Upper lobe of left lung (tissue), 6 donors: ENCODE measurements at regions not wholly inside any gene's neighbourhood (a gene's known extent, or its start where the extent isn't known, plus 50 kb on each side); places are given as distances from the start of the nearest gene placed in this dataset.

Experiments
- ATAC-seq, 2 donors: fragments of 200-7000 bp; cut with Tn5 transposase; one replicate each; pipeline ENCODE4 v1.9.1; 2022; ENCODE audit warnings: mild to moderate bottlenecking in 2 of 2, moderate library complexity in 2 of 2; ENCODE audit not compliant: low FRiP score in 2 of 2
- DNase-seq, 2 donors: peaks; one replicate each; pipeline ENCODE4 v3.0.0-alpha.2; 2019 to 2020
- H3K27ac ChIP-seq, 4 donors: fragments of 200-600 bp; sonication (generic); one replicate each; pipeline ENCODE4 v1.5.1; 2016 to 2019
- H3K27me3 ChIP-seq, 4 donors: fragments of 200-600 bp; sonication (generic); one replicate each; pipeline ENCODE4 v1.5.1; 2017 to 2019
- H3K36me3 ChIP-seq, 4 donors: fragments of 200-600 bp; sonication (generic); one replicate each; pipeline ENCODE4 v1.5.1; 2016 to 2019
- H3K4me1 ChIP-seq, 4 donors: fragments of 200-600 bp; sonication (generic); one replicate each; pipeline ENCODE4 v1.5.1; 2018 to 2019
- H3K4me3 ChIP-seq, 4 donors: fragments of 200-600 bp; sonication (generic); one replicate each; pipeline ENCODE4 v1.5.1; 2017 to 2019; ENCODE audit warnings: mild to moderate bottlenecking in 2 of 4, moderate library complexity in 1 of 4
- H3K9me3 ChIP-seq, 4 donors: fragments of 200-600 bp; sonication (generic); one replicate each; pipeline ENCODE4 v1.5.1; 2018 to 2019
- EP300 ChIP-seq, 4 donors: sonication (generic); formaldehyde crosslinking; IDR thresholded peaks; one replicate each; pipeline ENCODE4 v1.5.1; 2017; ENCODE audit warnings: antibody characterized with exemption in 4 of 4, control low read depth in 2 of 4
- POLR2A ChIP-seq, 4 donors: fragments of 450-650 bp; IDR thresholded peaks; one replicate each; pipeline ENCODE4 v1.5.1; 2016 to 2017; ENCODE audit warnings: antibody characterized with exemption in 4 of 4, mild to moderate bottlenecking in 2 of 4
- POLR2AphosphoS5 ChIP-seq, 2 donors: sonication (generic); formaldehyde crosslinking; IDR thresholded peaks; one replicate each; pipeline ENCODE4 v1.5.1; 2017; ENCODE audit warnings: antibody characterized with exemption in 2 of 2
- WGBS, 2 donors: methylation state at CpG; one replicate each; pipeline ENCODE4 v1.1.5; 2017 to 2018; 5-methylcytosine and 5-hydroxymethylcytosine counted together
- TF ChIP-seq, protein P1 (sequence below), 6 experiments: fragments of 450-650 bp in 4 of 6; fragments of 200-600 bp in 2 of 6; sonication (generic) in 2 of 6; IDR thresholded peaks; one replicate each; pipeline ENCODE4 v1.5.1; 2016 to 2019; ENCODE audit warnings: antibody characterized with exemption in 6 of 6
- donor health status: DM: no; HTN: no; CAD: no; lungs with moderate emphysema.
- donor health status: DM: no; HTN: yes; CAD: no; lungs with severe emphysema.

DNA sequence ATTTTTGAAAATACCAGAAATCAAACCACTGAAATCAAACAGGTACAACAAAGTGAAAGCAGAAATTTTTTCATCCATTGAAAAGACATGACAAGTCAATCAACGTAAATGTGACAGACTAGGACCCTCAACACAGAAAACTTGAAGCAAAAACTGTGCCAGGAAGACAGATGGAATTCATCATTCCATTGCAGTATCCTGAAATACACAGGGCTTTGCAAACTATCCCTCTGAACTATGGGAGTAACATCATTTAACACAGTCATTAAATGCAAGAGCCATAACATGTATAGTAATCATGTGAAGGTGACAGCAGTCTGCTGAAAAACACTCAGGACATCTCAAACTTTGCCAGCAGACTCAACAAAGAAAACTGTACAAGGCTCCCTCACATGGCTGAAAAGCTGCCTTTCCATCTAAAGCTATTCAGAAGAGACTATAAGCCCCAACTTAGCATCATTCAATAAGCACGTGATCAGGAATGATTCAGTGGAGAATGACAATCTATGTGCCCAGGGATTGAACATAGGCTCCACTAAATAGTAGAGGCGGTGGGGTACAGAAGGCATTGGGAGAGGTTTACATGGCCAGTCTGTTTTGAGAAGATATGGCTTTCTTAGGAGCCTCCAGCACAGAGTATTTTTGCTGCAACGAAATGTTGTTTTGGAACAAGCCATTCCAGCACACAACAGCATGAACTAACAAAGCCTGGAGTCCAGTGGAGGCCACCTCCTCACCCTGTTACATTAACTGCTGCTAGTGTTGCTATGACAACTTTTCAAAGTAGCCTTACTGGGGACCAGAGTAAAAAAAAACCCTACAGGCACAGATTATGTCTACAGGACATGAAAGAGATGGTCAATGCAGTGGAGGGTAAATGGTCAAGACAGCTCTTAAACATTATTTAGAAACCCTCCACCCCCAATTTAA, 274.5 kb upstream of the NOCT start:
- no peaks in the 10 kb centered on the region for H3K4me1 ChIP-seq
- ATAC-seq, result no peak
- no peak overlapping the region for H3K4me3 ChIP-seq
- H3K27me3 ChIP-seq, result no peaks in the 10 kb centered on the region
- 85 to 88% methylated on average over 4 of the region's 4 CpGs for WGBS, 2 donors
- H3K36me3 ChIP-seq, result no peaks in the 10 kb centered on the region
- H3K9me3 ChIP-seq, result no peaks in the 10 kb centered on the region
- DNase-seq, result no peak
- no peak for TF ChIP-seq EP300 (IDR thresholded peaks at IDR 0.05)
- no peak overlapping the region for H3K27ac ChIP-seq

DNA sequence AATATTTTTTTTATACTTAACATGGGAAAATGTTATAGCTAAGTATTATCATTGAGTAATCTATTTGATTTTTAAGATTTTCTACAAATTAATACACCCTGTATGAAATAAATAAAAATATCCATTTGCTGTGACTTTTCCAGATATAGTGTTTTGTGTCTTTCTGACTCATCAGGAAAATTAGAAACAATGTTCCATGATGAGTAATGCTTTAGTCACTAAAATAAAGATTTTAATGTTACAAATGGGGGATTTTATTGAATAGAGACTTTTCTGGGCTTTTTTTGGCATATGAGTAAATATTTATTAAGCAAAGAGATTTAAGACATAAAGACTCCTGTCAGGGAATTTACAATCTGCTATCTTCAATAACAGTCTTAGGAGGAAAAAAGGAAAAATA, 279.2 kb upstream of the NOCT start:
- Histone ChIP-seq H3K4me3 (no peak overlapping the region), H3K9me3 (no peaks in the 10 kb centered on the region), H3K27ac (no peak overlapping the region), H3K36me3 (no peaks in the 10 kb centered on the region), H3K4me1 (peaks cover 0 to 10% (median 0%) of the 10 kb centered on the region in 4 donors), H3K27me3 (no peaks in the 10 kb centered on the region)
- DNase-seq, result no peak
- no peak for ATAC-seq
- TF ChIP-seq POLR2A (IDR thresholded peaks at IDR 0.05) (no peak), EP300 (IDR thresholded peaks at IDR 0.05) (no peak), POLR2AphosphoS5 (IDR thresholded peaks at IDR 0.05) (no peak)
- TF ChIP-seq, protein P1, sequence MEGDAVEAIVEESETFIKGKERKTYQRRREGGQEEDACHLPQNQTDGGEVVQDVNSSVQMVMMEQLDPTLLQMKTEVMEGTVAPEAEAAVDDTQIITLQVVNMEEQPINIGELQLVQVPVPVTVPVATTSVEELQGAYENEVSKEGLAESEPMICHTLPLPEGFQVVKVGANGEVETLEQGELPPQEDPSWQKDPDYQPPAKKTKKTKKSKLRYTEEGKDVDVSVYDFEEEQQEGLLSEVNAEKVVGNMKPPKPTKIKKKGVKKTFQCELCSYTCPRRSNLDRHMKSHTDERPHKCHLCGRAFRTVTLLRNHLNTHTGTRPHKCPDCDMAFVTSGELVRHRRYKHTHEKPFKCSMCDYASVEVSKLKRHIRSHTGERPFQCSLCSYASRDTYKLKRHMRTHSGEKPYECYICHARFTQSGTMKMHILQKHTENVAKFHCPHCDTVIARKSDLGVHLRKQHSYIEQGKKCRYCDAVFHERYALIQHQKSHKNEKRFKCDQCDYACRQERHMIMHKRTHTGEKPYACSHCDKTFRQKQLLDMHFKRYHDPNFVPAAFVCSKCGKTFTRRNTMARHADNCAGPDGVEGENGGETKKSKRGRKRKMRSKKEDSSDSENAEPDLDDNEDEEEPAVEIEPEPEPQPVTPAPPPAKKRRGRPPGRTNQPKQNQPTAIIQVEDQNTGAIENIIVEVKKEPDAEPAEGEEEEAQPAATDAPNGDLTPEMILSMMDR (IDR thresholded peaks at IDR 0.05), result no peak

DNA sequence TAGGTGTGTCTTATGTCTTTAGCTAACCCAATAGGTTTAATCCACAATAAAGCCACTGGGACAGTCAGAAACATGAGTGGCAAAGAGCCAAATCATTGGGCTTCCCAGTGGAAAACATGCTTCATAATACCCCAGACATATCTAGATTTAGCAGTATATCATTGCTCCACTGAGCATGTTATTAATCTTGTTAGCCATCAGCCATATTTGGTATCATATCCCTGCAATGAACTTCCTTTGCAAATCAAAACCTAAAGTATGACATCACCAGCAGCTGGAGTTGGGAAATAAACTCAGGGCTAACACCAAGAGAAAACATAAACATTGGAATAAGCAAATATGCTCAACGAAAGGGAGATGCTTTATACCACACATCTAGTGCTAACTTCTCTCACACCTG, 280.8 kb upstream of the NOCT start:
- no peak overlapping the region for H3K27ac ChIP-seq
- no peak for TF ChIP-seq POLR2A (IDR thresholded peaks at IDR 0.05)
- TF ChIP-seq, protein P1 (IDR thresholded peaks at IDR 0.05), result no peak
- H3K4me1 ChIP-seq, result peaks cover 0 to 10% (median 0%) of the 10 kb centered on the region in 4 donors
- H3K4me3 ChIP-seq, result no peak overlapping the region
- H3K36me3 ChIP-seq, result no peaks in the 10 kb centered on the region
- H3K9me3 ChIP-seq, result no peaks in the 10 kb centered on the region
- DNase-seq, result no peak
- 30 to 36% methylated on average over 1 of the region's 1 CpG for WGBS, 2 donors
- ATAC-seq, result no peak
- H3K27me3 ChIP-seq, result no peaks in the 10 kb centered on the region

DNA sequence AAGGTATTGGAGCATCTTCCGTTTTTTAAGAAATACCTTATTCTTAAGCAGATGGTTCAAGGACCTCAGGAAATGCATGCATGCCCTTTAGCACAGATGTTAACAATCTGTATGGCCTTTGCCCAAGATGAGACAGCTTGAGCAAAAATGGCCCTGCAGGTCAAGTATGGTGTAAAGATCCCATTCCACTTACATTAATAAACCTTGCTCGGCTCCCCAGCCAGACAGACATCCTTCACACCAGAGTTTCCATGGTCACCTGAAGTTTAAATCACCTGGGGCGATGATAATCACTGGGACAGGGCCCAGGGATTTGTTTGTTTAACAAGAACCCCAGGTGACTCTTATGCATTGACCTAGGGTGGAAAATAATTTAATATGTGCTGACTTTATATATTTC, 287.0 kb upstream of the NOCT start:
- Histone ChIP-seq H3K27ac (no peak overlapping the region), H3K9me3 (no peaks in the 10 kb centered on the region), H3K27me3 (no peaks in the 10 kb centered on the region), H3K4me1 (no peaks in the 10 kb centered on the region), H3K36me3 (no peaks in the 10 kb centered on the region), H3K4me3 (no peak overlapping the region)
- TF ChIP-seq POLR2AphosphoS5 (IDR thresholded peaks at IDR 0.05), result no peak
- TF ChIP-seq, protein P1 (IDR thresholded peaks at IDR 0.05), result no peak
- TF ChIP-seq EP300 (IDR thresholded peaks at IDR 0.05), result no peak
- no peak for TF ChIP-seq POLR2A (IDR thresholded peaks at IDR 0.05)
- no peak for DNase-seq
- no peak for ATAC-seq
- whole genome bisulfite sequencing, 2 donors, result 81 to 86% methylated on average over 3 of the region's 3 CpGs

DNA sequence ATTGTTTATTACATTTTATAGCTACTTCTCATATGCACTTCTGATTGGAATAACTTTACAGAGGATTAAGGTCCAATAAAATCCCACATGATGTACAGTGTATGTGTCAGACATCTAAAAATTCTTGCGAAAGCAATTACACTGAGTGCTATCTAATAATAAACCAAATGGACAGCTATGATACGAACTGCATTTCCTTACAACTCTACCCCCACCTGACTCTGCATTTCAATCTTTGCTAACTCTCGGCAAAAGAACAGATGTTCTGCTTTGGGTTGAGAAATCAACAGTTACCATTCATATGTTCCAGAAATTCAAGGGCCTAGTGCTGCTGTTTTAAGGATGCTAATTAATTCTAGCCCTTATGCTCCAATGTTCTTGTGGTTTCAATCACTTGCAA, 287.9 kb upstream of the NOCT start:
- Histone ChIP-seq H3K36me3 (no peaks in the 10 kb centered on the region), H3K27me3 (no peaks in the 10 kb centered on the region), H3K4me3 (no peak overlapping the region), H3K9me3 (no peaks in the 10 kb centered on the region), H3K27ac (no peak overlapping the region), H3K4me1 (no peaks in the 10 kb centered on the region)
- WGBS, 2 donors, result 80 to 84% methylated on average over 3 of the region's 3 CpGs
- TF ChIP-seq POLR2A (IDR thresholded peaks at IDR 0.05) (no peak), EP300 (IDR thresholded peaks at IDR 0.05) (no peak), POLR2AphosphoS5 (IDR thresholded peaks at IDR 0.05) (no peak)
- TF ChIP-seq, protein P1 (IDR thresholded peaks at IDR 0.05), result no peak
- DNase-seq (no peak), ATAC-seq (no peak)
